A673 (cell line): ENCODE measurements at regions not wholly inside any gene's neighbourhood (a gene's known extent, or its start where the extent isn't known, plus 50 kb on each side); places are given as distances from the start of the nearest gene placed in this dataset.

ENCODE experiments used
- BruUV-seq: library from RNA; stranded (reverse); fragments of 400-500 nt; replicated peaks from 2 replicates; lab custom pipeline; 2021; lab: Mats Ljungman, UMichigan
- CTCF ChIA-PET: fragments of 300-600 bp; sonication (Branson Sonifier 250); formaldehyde crosslinking; loops from one replicate; lab custom pipeline; 2022; ENCODE audit warnings: antibody characterized with exemption; lab: Charles Lee
- POLR2A ChIA-PET: fragments of 300-600 bp; sonication (Branson Sonifier 250); formaldehyde crosslinking; loops from one replicate; lab custom pipeline; 2022; ENCODE audit warnings: antibody characterized with exemption; ENCODE audit not compliant: low non-redundant PET; lab: Charles Lee
- DNase-seq: peaks from one replicate; pipeline ENCODE4 v3.0.0-alpha.2; 2015; ENCODE audit warnings: low spot score
- H3K27ac ChIP-seq: fragments of 200-600 bp; sonication (generic); 2 replicates; pipeline ENCODE4 v1.5.1; 2016; ENCODE audit warnings: mixed run types, low read depth, mild to moderate bottlenecking, mixed read lengths, antibody characterized with exemption, low read length; ENCODE audit not compliant: poor library complexity, severe bottlenecking
- H3K27me3 ChIP-seq: fragments of 200-600 bp; sonication (generic); replicated peaks from 2 replicates; pipeline ENCODE4 v1.6.1; 2017; ENCODE audit warnings: mixed run types, low read depth, mild to moderate bottlenecking, mixed read lengths, antibody characterized with exemption, low read length; ENCODE audit not compliant: insufficient read depth, poor library complexity
- H3K36me3 ChIP-seq: fragments of 200-600 bp; sonication (generic); 2 replicates; pipeline ENCODE4 v1.6.1; 2016; ENCODE audit warnings: mixed run types, mild to moderate bottlenecking, mixed read lengths, antibody characterized with exemption, low read length; ENCODE audit not compliant: insufficient read depth, poor library complexity, severe bottlenecking
- H3K4me1 ChIP-seq: fragments of 200-600 bp; sonication (generic); 2 replicates; pipeline ENCODE4 v1.6.1; 2017; ENCODE audit warnings: mixed run types, mild to moderate bottlenecking, mixed read lengths, antibody characterized with exemption, low read length; ENCODE audit not compliant: insufficient read depth, poor library complexity, severe bottlenecking
- H3K4me3 ChIP-seq: fragments of 200-600 bp; sonication (generic); 2 replicates; pipeline ENCODE4 v1.5.1; 2016; ENCODE audit warnings: low read depth, mixed run types, mild to moderate bottlenecking, mixed read lengths, low read length; ENCODE audit not compliant: poor library complexity, severe bottlenecking
- H3K9me3 ChIP-seq: fragments of 200-600 bp; sonication (generic); 2 replicates; pipeline ENCODE4 v1.6.1; 2016; ENCODE audit warnings: mixed run types, low read depth, mild to moderate bottlenecking, mixed read lengths, antibody characterized with exemption, low read length; ENCODE audit not compliant: poor library complexity, severe bottlenecking
- EZH2 ChIP-seq: fragments of 200-600 bp; sonication (generic); IDR thresholded peaks from 2 replicates; pipeline ENCODE4 v1.6.1; 2017; ENCODE audit warnings: borderline replicate concordance, low read depth, mild to moderate bottlenecking, mixed read lengths, antibody characterized with exemption, low read length; ENCODE audit not compliant: poor library complexity, severe bottlenecking
- intact Hi-C: fragments of 100-400 bp; cut with micrococcal nuclease; formaldehyde crosslinking; loops from one replicate; pipeline ENCODE4 v1.10.0; 2022; ENCODE audit not compliant: unreplicated experiment
- TF ChIP-seq, protein P1 (sequence below): fragments of 300-800, 200-600 bp; sonication (generic); conservative IDR thresholded peaks from 2 replicates; pipeline ENCODE4 v1.5.1; 2017; ENCODE audit warnings: low read depth, mild to moderate bottlenecking, antibody characterized with exemption, low read length, moderate library complexity, mixed read lengths

GRCh38 chr1:4444086-4444485 lies 210.3 kb upstream of the AJAP1 start:
- H3K36me3 ChIP-seq: no peaks in the 10 kb centered on the region
- H3K4me3 ChIP-seq: no peak overlapping the region
- ChIA-PET POLR2A (no interaction called here), CTCF (no interaction called here)
- no peaks in the 10 kb centered on the region for H3K4me1 ChIP-seq
- no peak for DNase-seq
- BruUV-seq: no TSS peak
- H3K27me3 ChIP-seq: peaks cover 4% of the 10 kb centered on the region
- TF ChIP-seq, protein P1, sequence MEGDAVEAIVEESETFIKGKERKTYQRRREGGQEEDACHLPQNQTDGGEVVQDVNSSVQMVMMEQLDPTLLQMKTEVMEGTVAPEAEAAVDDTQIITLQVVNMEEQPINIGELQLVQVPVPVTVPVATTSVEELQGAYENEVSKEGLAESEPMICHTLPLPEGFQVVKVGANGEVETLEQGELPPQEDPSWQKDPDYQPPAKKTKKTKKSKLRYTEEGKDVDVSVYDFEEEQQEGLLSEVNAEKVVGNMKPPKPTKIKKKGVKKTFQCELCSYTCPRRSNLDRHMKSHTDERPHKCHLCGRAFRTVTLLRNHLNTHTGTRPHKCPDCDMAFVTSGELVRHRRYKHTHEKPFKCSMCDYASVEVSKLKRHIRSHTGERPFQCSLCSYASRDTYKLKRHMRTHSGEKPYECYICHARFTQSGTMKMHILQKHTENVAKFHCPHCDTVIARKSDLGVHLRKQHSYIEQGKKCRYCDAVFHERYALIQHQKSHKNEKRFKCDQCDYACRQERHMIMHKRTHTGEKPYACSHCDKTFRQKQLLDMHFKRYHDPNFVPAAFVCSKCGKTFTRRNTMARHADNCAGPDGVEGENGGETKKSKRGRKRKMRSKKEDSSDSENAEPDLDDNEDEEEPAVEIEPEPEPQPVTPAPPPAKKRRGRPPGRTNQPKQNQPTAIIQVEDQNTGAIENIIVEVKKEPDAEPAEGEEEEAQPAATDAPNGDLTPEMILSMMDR: no peak
- TF ChIP-seq EZH2: no peak
- H3K9me3 ChIP-seq: no peaks in the 10 kb centered on the region
- no peak overlapping the region for H3K27ac ChIP-seq
- intact Hi-C loops: no loop called here

- Histone ChIP-seq H3K9me3 (no peaks in the 10 kb centered on the region), H3K27me3 (peaks cover 4% of the 10 kb centered on the region), H3K27ac (no peak overlapping the region), H3K4me3 (no peak overlapping the region), H3K36me3 (no peaks in the 10 kb centered on the region), H3K4me1 (no peaks in the 10 kb centered on the region)
- peak; percentile 38 for DNase-seq
- no TSS peak for BruUV-seq
- TF ChIP-seq EZH2: no peak
- TF ChIP-seq, protein P1: no peak
- CTCF ChIA-PET: no interaction called here
- intact Hi-C loops: no loop called here
- POLR2A ChIA-PET: no interaction called here
Observed at GRCh38 chr1:4447778-4448420, 206.5 kb upstream of the AJAP1 start.

- Histone ChIP-seq H3K27ac (no peak overlapping the region), H3K4me1 (no peaks in the 10 kb centered on the region), H3K9me3 (no peaks in the 10 kb centered on the region), H3K36me3 (no peaks in the 10 kb centered on the region), H3K27me3 (peaks cover 4% of the 10 kb centered on the region), H3K4me3 (no peak overlapping the region)
- intact Hi-C loops: no loop called here
- ChIA-PET CTCF (no interaction called here), POLR2A (no interaction called here)
- DNase-seq: no peak
- no TSS peak for BruUV-seq
- TF ChIP-seq EZH2: no peak
- TF ChIP-seq, protein P1: no peak
Observed at GRCh38 chr1:4449972-4450371, 204.4 kb upstream of the AJAP1 start.
